ENCODE measurements at regions not wholly inside any gene's neighbourhood (a gene's known extent, or its start where the extent isn't known, plus 50 kb on each side); places are given as distances from the start of the nearest gene placed in this dataset.

DNA sequence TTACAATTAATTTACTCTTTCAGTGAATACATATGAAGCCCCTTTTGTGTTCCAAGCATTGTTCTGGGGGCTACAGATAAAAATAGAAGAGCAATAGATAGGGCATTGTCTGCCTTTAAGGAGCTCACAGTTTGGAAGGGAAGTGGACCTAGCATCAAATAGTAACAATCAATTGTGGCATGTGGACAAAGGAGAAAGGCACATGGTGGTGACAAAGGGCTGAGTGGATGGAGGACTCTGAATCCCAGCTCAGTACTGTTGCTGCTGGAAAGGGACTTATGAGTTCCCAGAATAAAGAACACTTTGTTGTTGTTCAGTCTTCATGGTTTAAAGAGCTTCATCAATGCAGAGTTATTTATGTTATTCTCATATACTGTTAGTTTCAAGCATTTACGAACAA is 217.7 kb downstream of the HRH4 start:
- H3K9ac ChIP-seq (ENCODE audit: low read depth, low read length): no peak overlapping the region

DNA sequence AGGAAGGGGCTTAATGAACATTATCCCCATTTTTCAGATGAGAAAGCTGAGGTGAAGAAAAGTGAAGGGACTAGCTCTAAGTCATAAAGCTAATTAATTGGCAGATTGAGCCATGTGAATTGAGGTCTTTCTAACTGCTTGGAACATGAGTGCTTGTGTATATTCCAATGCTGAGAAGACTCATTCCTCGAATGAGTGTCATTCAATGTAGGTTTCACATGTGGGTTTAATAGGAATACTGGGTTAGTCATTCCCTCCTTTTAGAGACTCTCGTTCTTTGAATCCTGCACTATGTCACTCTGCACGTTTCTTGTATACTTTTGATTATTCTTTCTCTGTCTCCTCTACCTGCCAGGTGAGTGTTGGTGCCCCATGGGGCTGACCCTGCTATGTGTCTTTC is 218.2 kb downstream of the HRH4 start:
- H3K4me1 ChIP-seq (ENCODE audit: control insufficient read depth, insufficient read depth, low read length): no peaks in the 10 kb centered on the region
- no peak overlapping the region for H3K4me2 ChIP-seq (ENCODE audit: low read length)
- no peak overlapping the region for H3K4me3 ChIP-seq (ENCODE audit: low read length)
- H3K36me3 ChIP-seq (ENCODE audit: insufficient read depth, low read length): no peaks in the 10 kb centered on the region
- no peak overlapping the region for H3K9ac ChIP-seq (ENCODE audit: low read depth, low read length)
- no peaks in the 10 kb centered on the region for H3K9me3 ChIP-seq (replicated peaks; ENCODE audit: low read length)
- H3K27me3 ChIP-seq (ENCODE audit: control insufficient read depth, insufficient read depth, low read length): peaks cover under 1% of the 10 kb centered on the region

More for the DNA sequence above, 217.7 kb downstream of the HRH4 start:
- Histone ChIP-seq H3K4me1 (ENCODE audit: control insufficient read depth, insufficient read depth, low read length) (no peaks in the 10 kb centered on the region), H3K27me3 (ENCODE audit: control insufficient read depth, insufficient read depth, low read length) (peaks cover 4% of the 10 kb centered on the region), H3K36me3 (ENCODE audit: insufficient read depth, low read length) (no peaks in the 10 kb centered on the region), H3K9me3 (replicated peaks; ENCODE audit: low read length) (no peaks in the 10 kb centered on the region), H3K4me3 (ENCODE audit: low read length) (no peak overlapping the region), H3K4me2 (ENCODE audit: low read length) (no peak overlapping the region)

DNA sequence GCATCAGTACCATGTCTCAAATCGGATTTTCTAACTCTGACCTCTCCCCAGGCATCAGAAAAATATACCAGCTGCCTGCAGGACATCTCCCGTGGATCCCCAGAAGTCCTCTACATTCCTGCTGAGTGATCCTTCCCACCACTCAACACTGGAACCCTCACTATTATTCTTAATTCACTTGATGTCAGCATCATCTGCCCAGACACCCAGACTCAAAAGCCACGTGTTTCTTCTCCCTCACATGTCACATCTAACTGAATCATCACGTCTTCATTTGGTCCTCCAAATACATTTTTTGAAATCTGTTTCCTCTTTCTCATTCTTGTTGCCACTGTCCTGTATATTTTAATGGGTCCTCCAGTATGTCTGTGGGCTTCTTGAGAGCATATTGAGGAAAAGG is 218.6 kb downstream of the HRH4 start:
- H3K4me2 ChIP-seq (ENCODE audit: low read length): no peak overlapping the region
- H3K27me3 ChIP-seq (ENCODE audit: control insufficient read depth, insufficient read depth, low read length): no peaks in the 10 kb centered on the region
- H3K4me1 ChIP-seq (ENCODE audit: control insufficient read depth, insufficient read depth, low read length): no peaks in the 10 kb centered on the region
- no peaks in the 10 kb centered on the region for H3K9me3 ChIP-seq (replicated peaks; ENCODE audit: low read length)
- H3K9ac ChIP-seq (ENCODE audit: low read depth, low read length): no peak overlapping the region
- H3K36me3 ChIP-seq (ENCODE audit: insufficient read depth, low read length): no peaks in the 10 kb centered on the region
- no peak overlapping the region for H3K4me3 ChIP-seq (ENCODE audit: low read length)

- no peaks in the 10 kb centered on the region for H3K27me3 ChIP-seq (ENCODE audit: control insufficient read depth, insufficient read depth, low read length)
Measured at GRCh38 chr18:24683925-24684324, 223.5 kb downstream of the HRH4 start.

DNA sequence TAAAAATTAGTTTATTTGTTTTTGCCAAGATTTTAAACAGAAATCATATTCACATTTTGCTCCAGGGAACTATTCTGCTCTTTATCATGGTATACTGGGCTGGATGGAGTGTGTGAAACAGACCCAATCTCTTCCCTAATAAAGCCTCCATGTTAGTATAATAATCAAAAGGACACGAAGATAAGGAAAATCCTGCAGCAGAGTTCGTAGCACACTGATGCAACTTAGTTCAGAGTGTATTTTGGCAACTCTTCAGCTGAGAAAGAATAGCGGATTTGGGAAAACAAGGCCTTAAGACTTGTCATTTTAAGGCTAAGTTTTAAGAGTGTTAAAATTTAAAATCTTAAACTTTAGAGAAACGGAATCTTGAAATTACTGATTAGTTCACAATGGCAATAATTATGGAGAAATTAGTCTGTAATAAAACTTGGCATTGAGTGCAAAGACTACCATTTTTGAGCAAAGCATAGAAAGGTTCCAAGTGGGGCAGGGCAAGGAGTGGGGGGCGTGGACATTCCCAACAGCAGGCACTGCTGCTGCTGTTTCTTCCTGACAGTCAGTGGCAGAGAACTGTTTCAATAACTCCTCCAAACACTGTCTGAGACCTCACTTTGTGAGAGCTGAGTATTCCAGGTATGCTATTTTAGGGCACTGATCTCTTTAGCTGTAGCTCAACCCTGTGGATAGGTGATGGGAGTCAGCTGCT is 225.0 kb downstream of the HRH4 start:
- Histone ChIP-seq H3K4me3 (ENCODE audit: low read length) (no peak overlapping the region), H3K4me1 (ENCODE audit: control insufficient read depth, insufficient read depth, low read length) (no peaks in the 10 kb centered on the region), H3K9ac (ENCODE audit: low read depth, low read length) (no peak overlapping the region), H3K9me3 (replicated peaks; ENCODE audit: low read length) (no peaks in the 10 kb centered on the region), H3K4me2 (ENCODE audit: low read length) (no peak overlapping the region), H3K27me3 (ENCODE audit: control insufficient read depth, insufficient read depth, low read length) (no peaks in the 10 kb centered on the region), H3K36me3 (ENCODE audit: insufficient read depth, low read length) (no peaks in the 10 kb centered on the region)

More at GRCh38 chr18:24683925-24684324, 223.5 kb downstream of the HRH4 start:
- H3K36me3 ChIP-seq (ENCODE audit: insufficient read depth, low read length): no peaks in the 10 kb centered on the region
- no peak overlapping the region for H3K9ac ChIP-seq (ENCODE audit: low read depth, low read length)
- no peak overlapping the region for H3K4me3 ChIP-seq (ENCODE audit: low read length)
- no peaks in the 10 kb centered on the region for H3K9me3 ChIP-seq (replicated peaks; ENCODE audit: low read length)
- H3K4me2 ChIP-seq (ENCODE audit: low read length): no peak overlapping the region
- no peaks in the 10 kb centered on the region for H3K4me1 ChIP-seq (ENCODE audit: control insufficient read depth, insufficient read depth, low read length)

DNA sequence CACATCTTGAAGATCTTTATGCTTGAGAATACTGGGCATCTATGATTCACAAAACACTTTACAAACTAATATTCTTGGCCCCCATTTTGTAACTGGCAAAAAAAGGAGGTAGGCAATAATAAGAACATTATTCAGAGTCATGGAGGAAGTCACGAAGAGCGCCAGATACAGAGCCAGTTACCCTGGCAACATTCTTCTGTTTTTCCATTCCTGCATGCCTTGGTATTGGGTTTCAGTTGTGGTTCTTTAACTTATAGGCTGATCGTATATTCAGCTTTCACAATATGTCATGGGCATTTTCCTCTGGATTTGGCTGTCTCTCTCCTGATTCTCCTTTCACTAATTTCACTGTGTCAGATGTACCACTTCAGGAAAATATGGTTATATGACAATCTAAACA is 234.7 kb downstream of the HRH4 start:
- Histone ChIP-seq H3K4me3 (ENCODE audit: low read length) (no peak overlapping the region), H3K9ac (ENCODE audit: low read depth, low read length) (no peak overlapping the region)

GRCh38 chr18:24702001-24702515 is 241.6 kb downstream of the HRH4 start:
- peaks cover 5% of the 10 kb centered on the region for H3K27me3 ChIP-seq (ENCODE audit: control insufficient read depth, insufficient read depth, low read length)
- H3K4me3 ChIP-seq (ENCODE audit: low read length): no peak overlapping the region
- no peaks in the 10 kb centered on the region for H3K9me3 ChIP-seq (replicated peaks; ENCODE audit: low read length)
- H3K9ac ChIP-seq (ENCODE audit: low read depth, low read length): no peak overlapping the region
- H3K36me3 ChIP-seq (ENCODE audit: insufficient read depth, low read length): no peaks in the 10 kb centered on the region
- no peaks in the 10 kb centered on the region for H3K4me1 ChIP-seq (ENCODE audit: control insufficient read depth, insufficient read depth, low read length)
- no peak overlapping the region for H3K4me2 ChIP-seq (ENCODE audit: low read length)

More for the DNA sequence above, 234.7 kb downstream of the HRH4 start:
- H3K4me1 ChIP-seq (ENCODE audit: control insufficient read depth, insufficient read depth, low read length): no peaks in the 10 kb centered on the region
- H3K9me3 ChIP-seq (replicated peaks; ENCODE audit: low read length): no peaks in the 10 kb centered on the region
- no peak overlapping the region for H3K4me2 ChIP-seq (ENCODE audit: low read length)
- no peaks in the 10 kb centered on the region for H3K36me3 ChIP-seq (ENCODE audit: insufficient read depth, low read length)
- H3K27me3 ChIP-seq (ENCODE audit: control insufficient read depth, insufficient read depth, low read length): peaks cover 7% of the 10 kb centered on the region

DNA sequence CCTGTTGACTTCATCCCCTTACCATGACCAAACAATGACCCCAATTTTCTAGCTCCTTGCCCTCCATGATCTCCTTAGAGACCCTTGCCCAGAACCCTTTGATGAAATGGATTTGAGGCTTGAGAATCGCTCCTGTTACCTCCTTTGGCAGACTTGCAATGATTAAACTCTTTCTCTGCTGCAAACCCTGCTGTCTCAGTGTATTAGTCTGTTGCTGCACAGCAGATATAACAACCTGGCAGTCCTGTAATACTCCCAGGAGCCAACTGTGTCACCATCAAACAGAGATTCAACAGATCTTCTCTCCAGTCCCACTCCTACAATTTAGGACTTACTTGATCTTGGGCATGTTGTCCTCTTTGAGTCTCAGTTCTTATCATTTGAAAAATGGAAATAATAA is 242.9 kb downstream of the HRH4 start:
- no peak overlapping the region for H3K4me2 ChIP-seq (ENCODE audit: low read length)
- H3K9me3 ChIP-seq (replicated peaks; ENCODE audit: low read length): no peaks in the 10 kb centered on the region
- no peak overlapping the region for H3K4me3 ChIP-seq (ENCODE audit: low read length)
- H3K36me3 ChIP-seq (ENCODE audit: insufficient read depth, low read length): no peaks in the 10 kb centered on the region
- no peaks in the 10 kb centered on the region for H3K4me1 ChIP-seq (ENCODE audit: control insufficient read depth, insufficient read depth, low read length)
- no peak overlapping the region for H3K9ac ChIP-seq (ENCODE audit: low read depth, low read length)
- H3K27me3 ChIP-seq (ENCODE audit: control insufficient read depth, insufficient read depth, low read length): no peaks in the 10 kb centered on the region

DNA sequence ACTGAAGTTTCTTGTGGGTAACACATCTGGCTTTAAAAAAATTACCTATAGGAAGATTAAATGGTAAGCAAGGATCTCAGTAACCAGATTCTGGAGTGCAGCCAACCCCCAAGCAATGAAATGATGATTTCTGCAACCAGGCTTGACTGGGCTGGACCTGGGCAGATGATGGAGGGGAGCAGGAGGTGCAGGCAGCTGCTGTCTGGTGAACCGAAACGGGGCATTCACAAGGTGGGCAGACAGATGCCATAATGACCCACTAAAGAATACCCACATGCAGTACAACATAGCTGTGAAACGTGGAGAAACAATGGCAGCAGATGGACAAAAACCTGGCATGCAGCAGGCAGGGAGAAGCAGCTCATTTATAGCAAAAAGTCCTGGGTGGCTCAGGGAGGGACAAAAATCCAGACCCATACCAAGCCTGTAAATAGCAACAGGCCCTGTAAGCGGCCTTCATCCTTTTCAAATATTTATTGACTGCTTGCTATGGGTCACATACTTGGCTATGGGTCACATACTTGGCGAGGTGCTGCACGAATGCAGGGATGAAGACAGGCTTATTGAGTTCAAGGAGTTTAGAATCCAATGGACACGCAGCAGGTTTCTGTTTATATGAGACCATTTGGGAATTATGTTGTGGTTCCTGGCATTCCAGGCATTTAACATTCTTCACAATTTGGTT is 244.7 kb downstream of the HRH4 start:
- no peak overlapping the region for H3K4me3 ChIP-seq (ENCODE audit: low read length)
- H3K27me3 ChIP-seq (ENCODE audit: control insufficient read depth, insufficient read depth, low read length): no peaks in the 10 kb centered on the region
- no peak overlapping the region for H3K4me2 ChIP-seq (ENCODE audit: low read length)
- H3K4me1 ChIP-seq (ENCODE audit: control insufficient read depth, insufficient read depth, low read length): no peaks in the 10 kb centered on the region
- H3K9ac ChIP-seq (ENCODE audit: low read depth, low read length): no peak overlapping the region
- no peaks in the 10 kb centered on the region for H3K36me3 ChIP-seq (ENCODE audit: insufficient read depth, low read length)
- H3K9me3 ChIP-seq (replicated peaks; ENCODE audit: low read length): no peaks in the 10 kb centered on the region

DNA sequence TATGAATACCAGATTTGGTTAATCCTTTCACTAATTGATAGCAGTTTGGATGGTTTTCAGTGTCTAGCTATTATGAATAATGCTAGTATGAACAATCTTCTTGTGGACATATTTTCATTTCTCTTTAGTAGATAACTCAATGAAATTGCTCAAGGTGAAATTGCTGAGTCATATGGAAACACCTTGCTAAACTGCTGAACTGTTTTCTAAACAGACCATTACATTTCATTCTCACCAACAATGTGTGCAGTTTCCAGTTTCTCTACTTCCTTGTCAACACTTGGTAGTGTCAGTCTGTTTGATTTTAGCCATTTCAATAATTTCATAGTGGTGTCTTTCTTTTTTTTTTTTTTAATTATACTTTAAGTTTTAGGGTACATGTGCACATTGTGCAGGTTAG is 250.0 kb downstream of the HRH4 start:
- H3K9me3 ChIP-seq (replicated peaks; ENCODE audit: low read length): no peaks in the 10 kb centered on the region
- H3K27me3 ChIP-seq (ENCODE audit: control insufficient read depth, insufficient read depth, low read length): no peaks in the 10 kb centered on the region

DNA sequence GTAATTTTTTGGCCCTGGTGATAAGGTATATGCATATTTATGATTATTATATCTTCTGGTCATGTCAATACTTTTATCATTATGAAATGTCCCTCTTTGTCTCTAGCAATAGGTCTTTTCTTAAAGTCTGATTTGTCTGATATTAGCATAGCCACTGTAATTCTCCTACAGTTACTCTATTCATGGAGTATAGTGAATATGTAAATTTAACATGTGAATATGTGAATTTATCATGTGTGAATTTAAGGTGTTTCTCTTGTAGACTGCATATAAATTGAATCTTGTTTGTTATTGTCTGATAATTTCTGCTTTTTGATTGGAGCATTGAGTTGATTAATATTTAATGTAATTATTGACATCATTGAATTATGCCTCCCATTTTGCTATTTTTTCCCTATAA is 259.4 kb downstream of the HRH4 start:
- Histone ChIP-seq H3K36me3 (ENCODE audit: insufficient read depth, low read length) (no peaks in the 10 kb centered on the region), H3K9ac (ENCODE audit: low read depth, low read length) (no peak overlapping the region), H3K4me3 (ENCODE audit: low read length) (no peak overlapping the region), H3K4me2 (ENCODE audit: low read length) (no peak overlapping the region), H3K4me1 (ENCODE audit: control insufficient read depth, insufficient read depth, low read length) (no peaks in the 10 kb centered on the region), H3K9me3 (replicated peaks; ENCODE audit: low read length) (no peaks in the 10 kb centered on the region), H3K27me3 (ENCODE audit: control insufficient read depth, insufficient read depth, low read length) (peaks cover 21% of the 10 kb centered on the region)

More for the DNA sequence above, 250.0 kb downstream of the HRH4 start:
- no peak overlapping the region for H3K4me3 ChIP-seq (ENCODE audit: low read length)
- no peak overlapping the region for H3K4me2 ChIP-seq (ENCODE audit: low read length)
- no peaks in the 10 kb centered on the region for H3K36me3 ChIP-seq (ENCODE audit: insufficient read depth, low read length)
- no peak overlapping the region for H3K9ac ChIP-seq (ENCODE audit: low read depth, low read length)
- no peaks in the 10 kb centered on the region for H3K4me1 ChIP-seq (ENCODE audit: control insufficient read depth, insufficient read depth, low read length)

GRCh38 chr18:24721388-24721787 is 261.0 kb downstream of the HRH4 start:
- peaks cover 21% of the 10 kb centered on the region for H3K27me3 ChIP-seq (ENCODE audit: control insufficient read depth, insufficient read depth, low read length)

More at GRCh38 chr18:24721388-24721787, 261.0 kb downstream of the HRH4 start:
- H3K4me3 ChIP-seq (ENCODE audit: low read length): no peak overlapping the region
- no peaks in the 10 kb centered on the region for H3K36me3 ChIP-seq (ENCODE audit: insufficient read depth, low read length)
- H3K4me2 ChIP-seq (ENCODE audit: low read length): no peak overlapping the region
- H3K9ac ChIP-seq (ENCODE audit: low read depth, low read length): no peak overlapping the region
- H3K9me3 ChIP-seq (replicated peaks; ENCODE audit: low read length): no peaks in the 10 kb centered on the region
- no peaks in the 10 kb centered on the region for H3K4me1 ChIP-seq (ENCODE audit: control insufficient read depth, insufficient read depth, low read length)

All from skeletal muscle satellite cell (primary cell).